NCI-H2196 (cell line): ENCODE measurements at regions not wholly inside any gene's neighbourhood (a gene's known extent, or its start where the extent isn't known, plus 50 kb on each side); places are given as distances from the start of the nearest gene placed in this dataset.

ENCODE experiments used
- DNase-seq: peaks from one replicate; lab custom pipeline; 2025; ENCODE audit not compliant: unreplicated experiment; lab: John Stamatoyannopoulos, UW

DNA sequence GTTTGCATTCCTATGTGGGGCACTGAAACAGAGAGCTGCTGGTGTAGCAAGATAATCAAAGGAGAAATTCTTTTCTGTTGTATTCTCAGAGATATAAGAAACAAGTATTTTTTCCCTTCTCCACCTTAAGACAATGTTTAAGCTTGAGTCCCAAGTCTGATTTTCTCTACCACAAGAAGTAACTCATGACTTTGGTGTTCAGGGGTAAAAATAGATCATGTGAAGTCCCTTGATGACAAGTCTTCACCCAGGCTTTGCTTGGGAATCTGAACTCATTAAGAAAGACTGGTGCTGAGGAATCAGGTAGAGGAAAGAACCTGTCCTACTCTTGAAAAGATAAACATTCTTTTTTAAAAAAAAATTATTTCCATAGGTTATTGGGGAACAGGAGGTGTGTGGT is 205.6 kb downstream of the ALDH8A1 start:
- no peak for DNase-seq

DNA sequence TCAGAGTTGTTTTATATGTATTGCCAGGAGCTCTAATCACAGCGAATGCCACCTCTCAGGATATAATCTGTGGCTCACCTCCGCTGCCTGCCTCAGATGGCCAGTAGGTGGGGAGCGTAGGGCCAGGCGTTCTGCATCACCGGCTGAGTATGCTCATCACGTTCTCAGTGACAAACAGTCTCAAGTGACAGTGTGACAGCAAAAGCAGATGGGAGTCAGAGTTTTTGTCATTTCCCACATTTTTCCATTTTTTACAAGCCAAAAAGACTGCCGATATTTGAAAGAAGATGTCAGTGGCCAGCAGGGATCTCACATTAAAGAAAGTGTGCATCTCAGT is 208.7 kb downstream of the ALDH8A1 start:
- DNase-seq, result no peak

- DNase-seq, result peak; percentile 28
These were observed 209.3 kb downstream of the ALDH8A1 start for GRCh38 chr6:134740473-134741199.

DNA sequence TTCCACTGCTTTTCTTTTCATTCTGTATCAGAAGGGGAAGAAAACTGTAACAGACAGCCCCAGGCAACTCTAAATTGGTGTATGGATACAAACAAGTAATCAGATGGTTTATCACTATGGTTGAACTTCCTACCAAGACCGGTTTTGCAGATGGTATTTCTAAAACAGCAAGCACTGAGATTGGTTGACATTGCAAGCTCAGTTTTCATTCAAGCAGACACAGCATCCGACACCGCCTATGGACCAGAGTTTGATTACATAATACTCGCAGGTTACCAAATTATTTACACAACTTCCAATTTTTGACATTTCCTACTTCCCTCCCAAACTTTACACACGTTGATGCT is 209.9 kb downstream of the ALDH8A1 start:
- peak; percentile 41 for DNase-seq

DNA sequence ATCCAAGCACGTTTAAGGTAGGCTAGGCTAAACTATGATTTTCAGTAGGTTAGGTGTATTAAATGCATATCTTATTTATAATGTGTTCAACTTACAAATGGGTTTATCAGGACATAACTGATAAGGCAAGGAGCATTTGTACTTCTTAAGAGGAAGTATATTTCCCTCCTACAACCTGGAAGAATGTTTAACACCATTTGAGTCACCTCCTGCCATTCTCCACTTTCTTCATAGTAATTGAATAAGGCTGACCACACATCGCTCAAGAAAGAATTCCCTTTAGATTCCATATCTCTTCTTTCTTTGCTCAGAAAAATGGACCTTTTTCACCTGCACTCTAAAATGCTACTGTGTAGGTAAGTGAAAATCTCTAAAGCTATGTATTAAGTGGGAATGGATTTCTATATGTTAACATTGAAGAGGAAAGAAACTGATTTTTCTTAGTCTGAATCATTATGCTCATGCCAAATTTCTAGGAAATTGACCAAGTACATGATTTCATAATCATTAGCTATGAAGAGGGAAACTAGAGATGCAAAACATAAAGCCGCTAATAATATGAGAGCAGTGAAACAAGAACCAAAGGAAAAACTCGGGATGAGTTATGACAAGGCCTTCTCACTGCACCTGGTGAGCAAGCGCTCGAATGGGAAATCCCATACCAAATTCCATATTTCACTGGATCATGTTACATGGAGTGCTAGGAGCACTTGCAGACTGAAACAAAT is 210.4 kb downstream of the ALDH8A1 start:
- peak; percentile 41 for DNase-seq

DNA sequence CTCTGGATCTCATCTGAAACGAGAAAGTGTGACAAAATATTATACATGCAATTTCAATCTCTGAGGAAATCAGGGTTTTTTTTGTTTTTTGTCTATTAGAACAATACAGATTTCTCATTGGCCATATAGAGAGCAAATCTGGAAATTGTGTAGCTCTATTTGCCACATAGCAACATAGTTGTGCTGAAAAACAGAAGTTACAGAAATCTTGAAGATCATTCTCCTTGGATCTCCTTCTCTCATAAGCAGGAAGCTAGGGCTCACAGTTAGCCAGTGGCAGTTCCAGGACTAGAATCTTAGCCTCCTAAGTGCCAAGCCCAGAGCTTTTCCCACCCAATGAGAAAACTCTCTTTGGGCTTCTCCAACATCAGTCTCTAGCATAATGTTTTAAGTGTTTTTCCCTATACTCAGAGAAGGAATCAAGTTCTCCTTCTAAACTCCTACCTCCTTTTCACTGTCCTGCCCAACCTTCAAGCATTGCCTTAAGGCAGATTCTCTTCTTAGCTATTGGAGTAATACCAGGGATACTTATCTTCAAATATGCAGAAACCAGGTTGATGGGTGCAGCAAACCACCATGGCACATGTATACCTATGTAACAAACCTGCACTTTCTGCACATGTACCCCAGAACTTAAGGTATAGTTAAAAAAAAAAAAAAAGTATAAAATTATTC is 211.6 kb downstream of the ALDH8A1 start:
- DNase-seq, result no peak

- DNase-seq, result no peak
These were observed 214.4 kb downstream of the ALDH8A1 start for GRCh38 chr6:134735461-134735860.

DNA sequence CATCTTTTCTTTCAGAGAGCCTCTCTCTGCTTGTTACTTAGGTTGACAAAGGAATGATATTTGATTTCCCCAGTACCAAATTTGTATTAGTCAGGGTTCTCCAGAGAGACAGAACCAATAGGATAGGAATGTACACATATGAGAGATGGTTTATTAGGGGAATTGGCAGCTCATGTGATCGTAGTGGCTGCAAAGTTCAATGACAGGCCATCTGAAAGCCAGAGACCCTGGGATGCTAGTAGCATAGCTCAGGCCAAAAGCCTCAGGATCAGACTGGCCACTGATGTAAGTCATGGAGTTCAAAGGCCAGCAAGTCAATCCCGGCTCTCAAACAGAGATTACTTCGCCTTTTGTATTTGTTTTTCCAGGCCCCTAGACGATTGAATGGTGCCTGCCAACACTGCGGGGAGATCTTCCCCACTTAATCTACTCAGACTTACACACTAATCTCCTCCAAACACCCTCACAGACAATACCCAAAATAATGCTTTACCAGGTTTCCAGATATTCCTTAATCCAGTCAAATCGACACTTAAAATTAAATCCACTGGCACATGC is 215.5 kb downstream of the ALDH8A1 start:
- no peak for DNase-seq

DNA sequence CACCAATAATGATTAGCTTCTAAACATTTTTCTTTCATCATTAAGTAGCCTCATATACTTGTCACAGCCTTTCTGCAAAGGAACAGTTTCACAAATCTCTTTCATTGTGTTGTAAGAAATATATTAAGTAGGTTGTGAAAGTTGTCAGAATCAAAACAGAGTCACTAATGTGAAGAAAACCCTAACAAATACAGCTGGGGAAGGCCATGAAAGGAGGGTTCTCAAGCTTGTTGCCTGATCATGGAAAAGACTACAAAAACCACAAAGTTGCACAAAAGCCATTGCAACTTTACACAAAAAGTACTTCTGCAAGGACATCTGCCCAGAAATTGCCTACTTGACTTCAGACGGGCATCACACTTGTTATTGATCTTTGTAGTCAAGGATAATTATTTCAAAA is 216.1 kb downstream of the ALDH8A1 start:
- DNase-seq, result no peak

DNA sequence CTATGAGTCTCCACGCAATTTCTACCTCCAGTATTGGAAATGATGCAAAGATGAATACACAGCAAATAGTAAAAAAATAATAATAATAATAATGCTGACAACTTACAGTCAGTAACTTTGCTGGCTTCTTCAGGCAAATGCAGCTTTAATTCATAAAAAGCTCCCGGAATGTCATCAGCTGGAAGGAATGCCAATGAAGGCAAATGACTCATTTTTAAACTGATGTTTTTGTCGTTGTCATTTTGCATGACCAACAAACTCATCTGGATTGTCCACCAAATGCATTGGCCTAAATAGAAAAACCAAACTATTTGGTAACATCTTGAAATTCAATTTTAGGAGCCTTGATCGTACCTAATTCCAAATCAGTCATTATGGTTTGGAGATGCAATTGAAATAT is 217.1 kb downstream of the ALDH8A1 start:
- DNase-seq, result no peak

DNA sequence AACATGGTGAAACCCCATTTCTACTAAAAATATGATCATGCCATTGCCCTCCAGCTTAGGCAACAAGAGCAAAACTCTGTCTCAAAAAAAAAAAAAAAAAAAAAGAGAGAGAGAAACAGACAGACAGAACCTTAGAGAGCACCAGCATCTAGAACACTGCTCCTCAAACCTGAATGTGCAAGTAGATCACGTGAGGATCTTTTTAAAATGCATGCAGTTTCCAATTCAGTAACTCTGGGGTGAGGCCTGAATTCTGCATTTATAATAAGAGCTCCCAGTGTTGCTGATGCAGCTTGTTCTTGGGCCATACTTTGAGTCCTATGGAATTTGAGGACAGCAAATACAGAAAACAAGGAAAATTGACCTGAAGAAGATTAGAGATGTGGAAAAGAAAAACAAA is 218.3 kb downstream of the ALDH8A1 start:
- no peak for DNase-seq

- no peak for DNase-seq
These were observed 219.9 kb downstream of the ALDH8A1 start for GRCh38 chr6:134730013-134730412.

GRCh38 chr6:134729561-134729960 is 220.3 kb downstream of the ALDH8A1 start:
- DNase-seq, result no peak

DNA sequence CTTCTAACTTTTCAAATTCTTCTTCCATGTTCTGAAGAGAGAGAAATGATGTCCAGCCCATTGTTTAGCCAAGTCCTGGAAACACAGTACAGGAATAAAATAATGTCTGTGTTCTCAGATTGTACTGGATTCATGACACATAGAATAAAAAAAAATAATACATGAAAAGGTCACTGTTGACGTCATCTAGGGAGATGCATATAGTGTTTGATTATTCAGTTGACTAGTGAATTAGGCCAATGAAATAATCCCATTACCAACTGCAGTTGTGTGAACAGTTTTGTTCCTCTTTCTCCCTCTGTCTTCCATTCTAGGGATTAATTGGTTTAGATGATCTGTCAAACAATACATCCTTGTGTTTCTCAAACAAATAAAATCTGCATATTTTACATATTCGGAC is 222.8 kb downstream of the ALDH8A1 start:
- DNase-seq, result no peak

- DNase-seq, result no peak
These were observed 224.3 kb downstream of the ALDH8A1 start for GRCh38 chr6:134725590-134725989.

DNA sequence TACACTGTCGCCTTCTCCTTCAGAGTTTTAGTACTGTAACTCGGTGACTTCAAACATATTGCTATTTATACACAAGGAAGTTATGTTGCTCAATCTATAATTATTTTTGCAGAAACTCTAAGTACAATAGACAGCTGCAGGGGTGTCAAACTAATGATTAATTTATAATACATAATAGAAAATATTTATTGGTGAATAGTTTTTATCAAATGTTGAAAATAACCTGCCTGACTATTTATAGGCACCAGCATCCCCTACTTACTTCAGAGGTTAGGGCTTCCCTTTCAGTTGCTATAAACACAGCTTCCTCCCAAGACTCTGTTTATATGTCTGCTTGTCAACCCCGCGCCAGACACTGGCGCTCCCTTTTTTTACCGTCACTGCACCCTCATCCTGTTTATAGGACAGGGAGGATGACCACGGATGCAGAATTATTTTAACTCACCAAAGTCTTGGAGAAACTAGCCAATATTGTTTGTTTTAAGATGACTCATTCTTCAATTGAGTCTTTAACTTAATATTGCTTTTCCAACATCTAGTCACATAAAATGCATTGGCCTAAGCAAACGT is 225.0 kb downstream of the ALDH8A1 start:
- DNase-seq, result no peak

DNA sequence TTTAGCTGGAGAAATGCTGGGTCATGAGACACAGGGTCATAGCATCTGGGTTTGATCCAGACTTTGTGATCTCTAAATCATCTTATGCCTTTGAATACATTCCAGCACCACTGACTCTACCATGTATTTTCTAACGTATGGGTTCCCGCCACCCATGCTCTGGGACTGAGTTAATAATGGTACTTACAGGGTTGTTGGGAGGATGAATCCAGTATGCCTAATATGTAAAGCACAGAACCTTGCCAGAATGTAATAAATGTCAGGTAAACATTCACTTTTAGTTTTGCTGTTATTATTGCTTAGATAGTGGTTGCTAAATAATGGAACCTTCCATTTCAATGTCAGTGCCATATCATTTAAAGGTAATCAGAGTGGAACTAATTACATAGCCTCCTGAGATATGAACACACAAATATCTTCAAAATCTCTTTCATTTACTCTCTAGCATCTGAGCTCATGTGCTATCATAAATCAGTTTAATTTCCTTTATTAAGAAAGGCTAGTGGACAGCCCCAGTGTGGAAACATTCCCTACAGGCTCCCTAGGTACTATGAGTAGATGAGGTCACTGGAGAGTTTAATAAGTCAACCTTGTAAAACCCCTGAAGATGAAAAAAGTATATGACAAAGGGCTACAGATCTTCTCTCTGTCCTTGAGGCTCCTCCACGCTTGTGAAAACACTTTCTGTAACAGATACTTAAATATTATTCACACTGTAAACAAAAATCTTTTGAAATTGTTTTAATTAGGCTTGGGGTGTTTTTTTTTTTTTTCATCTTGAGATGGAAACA is 226.6 kb downstream of the ALDH8A1 start:
- no peak for DNase-seq

GRCh38 chr6:134722200-134722870 is 227.6 kb downstream of the ALDH8A1 start:
- DNase-seq, result no peak

DNA sequence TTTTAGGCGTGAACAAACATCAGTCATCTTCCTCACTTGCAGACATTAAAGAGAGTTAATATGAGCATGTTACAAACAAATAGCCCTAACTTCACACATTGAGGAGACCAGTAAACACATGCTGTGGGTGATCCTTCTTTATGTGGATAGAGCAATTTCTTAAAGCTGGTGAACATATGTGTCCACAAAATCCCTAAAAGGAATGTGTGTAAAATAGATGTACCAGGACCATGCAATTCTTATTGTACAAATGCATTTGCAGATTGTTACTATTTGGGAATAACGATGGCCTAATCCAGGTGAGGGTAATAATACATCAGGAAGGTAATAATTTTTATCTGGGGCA is 228.9 kb downstream of the ALDH8A1 start:
- DNase-seq, result no peak

DNA sequence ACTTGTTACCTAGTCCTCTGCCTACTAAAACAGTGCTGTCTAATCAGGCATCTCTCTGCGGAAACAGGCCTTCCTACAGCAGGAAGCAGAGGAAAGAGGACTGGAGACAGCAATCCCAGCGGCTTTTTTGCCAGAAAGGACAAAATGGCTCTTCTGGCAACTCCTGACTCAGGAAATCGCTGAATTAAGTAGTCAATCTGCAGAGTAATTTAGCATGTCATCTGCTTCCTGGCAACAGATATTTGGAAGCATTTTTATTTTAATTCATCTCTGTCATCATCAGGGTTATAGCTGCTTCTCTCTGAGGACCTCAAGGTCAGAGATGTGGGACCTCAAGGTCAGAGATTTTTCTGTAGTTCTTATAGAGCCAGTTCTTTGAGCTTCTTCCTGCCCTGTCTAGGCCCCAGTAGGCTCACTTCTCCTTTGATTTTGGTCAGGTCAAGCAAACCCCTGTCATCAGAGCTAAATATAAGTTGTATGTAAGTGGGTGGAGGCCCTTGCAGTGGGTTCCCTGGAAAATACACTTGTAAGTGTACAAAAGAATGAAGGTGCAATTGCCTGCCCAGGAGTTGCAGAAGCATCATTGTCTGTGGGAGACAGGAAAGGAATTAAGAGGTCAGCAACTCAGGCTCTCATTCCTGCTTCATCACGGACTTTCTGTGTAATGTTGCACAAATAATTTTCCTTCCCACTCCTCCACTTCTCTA is 229.4 kb downstream of the ALDH8A1 start:
- DNase-seq, result no peak
